ENCODE measurements at regions not wholly inside any gene's neighbourhood (a gene's known extent, or its start where the extent isn't known, plus 50 kb on each side); places are given as distances from the start of the nearest gene placed in this dataset.
"Not testable (repeated sequence)": the region's sequence is repeated elsewhere in the genome, so short reads cannot be mapped to it uniquely, and the experiment has no call there.

DNA sequence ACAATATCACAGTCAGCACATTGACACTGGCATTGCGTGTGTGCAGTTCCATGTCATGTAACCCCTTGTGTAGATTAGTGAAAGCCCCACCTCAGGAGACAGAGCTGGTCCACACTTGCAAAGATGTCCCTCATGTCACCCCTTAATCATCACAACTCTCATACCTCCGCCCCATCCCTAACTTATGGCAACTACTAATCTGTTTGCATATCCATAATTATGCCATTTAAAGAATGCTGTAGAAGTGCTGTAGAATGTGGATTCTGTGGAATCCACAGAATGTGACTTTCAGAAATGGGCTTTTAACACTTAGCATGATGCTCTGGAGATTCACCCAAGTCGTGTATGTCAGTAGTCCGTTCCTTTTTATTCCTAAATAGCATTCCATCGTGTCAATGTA is 102.8 kb upstream of the VSTM2A start:
- DNase-seq, result no peak
- Mint-ChIP-seq H3K27me3 (no peaks in the 10 kb centered on the region), H3K36me3 (ENCODE audit: low read depth) (no peaks in the 10 kb centered on the region), H3K4me1 (no peaks in the 10 kb centered on the region), H3K9me3 (peaks cover 14% of the 10 kb centered on the region), H3K4me3 (no peak overlapping the region), H3K27ac (no peak overlapping the region)
- ChIA-PET POLR2A (no interaction called here), CTCF (no interaction called here)

DNA sequence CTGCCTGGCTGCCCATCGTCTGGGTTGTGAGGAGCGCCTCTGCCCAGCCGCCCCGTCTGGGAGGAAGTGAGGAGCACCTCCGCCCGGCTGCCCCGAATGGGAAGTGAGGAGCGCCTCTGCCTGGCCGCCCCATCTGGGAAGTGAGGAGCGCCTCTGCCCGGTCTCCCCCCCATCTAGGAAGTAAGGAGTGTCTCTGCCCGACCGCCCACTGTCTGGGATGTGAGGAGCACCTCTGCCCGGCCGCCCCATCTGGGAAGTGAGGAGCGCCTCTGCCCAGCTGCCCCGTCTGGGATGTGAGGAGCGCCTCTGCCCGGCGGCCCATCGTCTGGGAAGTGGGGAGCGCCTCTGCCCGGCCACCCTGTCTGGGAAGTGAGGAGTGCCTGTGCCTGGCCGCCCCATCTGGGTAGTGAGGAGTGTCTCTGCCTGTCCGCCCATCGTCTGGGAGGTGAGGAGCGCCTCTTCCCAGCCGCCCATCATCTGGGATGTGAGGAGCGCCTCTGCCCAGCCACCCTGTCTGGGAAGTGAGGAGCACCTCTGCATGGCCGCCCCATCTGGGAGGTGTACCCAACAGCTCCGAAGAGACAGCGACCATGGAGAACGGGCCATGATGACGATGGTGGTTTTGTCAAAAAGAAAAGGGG is 98.0 kb upstream of the VSTM2A start:
- H3K4me1 Mint-ChIP-seq; CTCF ChIA-PET; H3K27me3 Mint-ChIP-seq; POLR2A ChIA-PET; DNase-seq; H3K27ac Mint-ChIP-seq; H3K36me3 Mint-ChIP-seq (ENCODE audit: low read depth); H3K9me3 Mint-ChIP-seq; H3K4me3 Mint-ChIP-seq: not testable (repeated sequence)

DNA sequence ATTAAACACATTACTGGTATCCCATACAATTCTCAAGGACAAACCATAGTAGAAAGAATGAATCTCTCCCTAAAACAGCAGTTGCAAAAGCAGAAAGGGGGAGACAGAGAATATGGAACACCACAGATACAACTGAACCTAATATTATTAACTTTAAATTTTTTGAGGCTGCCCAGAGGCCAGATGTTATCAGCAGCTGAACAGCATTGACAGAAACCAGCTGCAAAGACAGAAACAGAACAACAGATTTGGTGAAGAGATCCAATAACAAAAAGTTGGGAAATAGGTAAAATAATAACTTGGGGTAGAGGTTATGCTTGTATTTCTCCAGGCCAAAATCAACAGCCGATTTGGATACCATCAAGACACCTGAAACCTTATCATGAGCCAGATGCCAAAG is 89.0 kb upstream of the VSTM2A start:
- H3K27me3 Mint-ChIP-seq; H3K36me3 Mint-ChIP-seq (ENCODE audit: low read depth); H3K4me1 Mint-ChIP-seq; CTCF ChIA-PET; POLR2A ChIA-PET; H3K4me3 Mint-ChIP-seq; DNase-seq; H3K27ac Mint-ChIP-seq: not testable (repeated sequence)
- H3K9me3 Mint-ChIP-seq, result peaks cover 26% of the 10 kb centered on the region

DNA sequence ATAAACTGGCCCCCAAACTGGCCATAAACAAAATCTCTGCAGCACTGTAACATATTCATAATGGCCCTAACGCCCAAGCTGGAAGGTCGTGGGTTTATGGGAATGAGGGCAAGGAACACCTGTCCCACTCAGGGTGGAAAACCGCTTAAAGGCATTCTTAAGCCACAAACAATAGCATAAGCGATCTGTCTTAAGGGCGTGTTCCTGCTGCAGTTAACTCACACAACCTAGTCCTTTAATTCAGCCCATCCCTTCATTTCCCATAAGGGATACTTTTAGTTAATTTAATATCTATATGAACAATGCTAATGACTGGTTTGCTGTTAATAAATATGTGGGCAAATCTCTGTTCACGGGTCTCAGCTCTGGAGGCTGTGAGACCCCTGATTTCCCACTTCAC is 87.5 kb upstream of the VSTM2A start:
- H3K27ac Mint-ChIP-seq; H3K4me1 Mint-ChIP-seq; DNase-seq; H3K4me3 Mint-ChIP-seq; H3K27me3 Mint-ChIP-seq; POLR2A ChIA-PET; H3K36me3 Mint-ChIP-seq (ENCODE audit: low read depth); CTCF ChIA-PET: not testable (repeated sequence)
- H3K9me3 Mint-ChIP-seq, result peaks cover 31% of the 10 kb centered on the region

DNA sequence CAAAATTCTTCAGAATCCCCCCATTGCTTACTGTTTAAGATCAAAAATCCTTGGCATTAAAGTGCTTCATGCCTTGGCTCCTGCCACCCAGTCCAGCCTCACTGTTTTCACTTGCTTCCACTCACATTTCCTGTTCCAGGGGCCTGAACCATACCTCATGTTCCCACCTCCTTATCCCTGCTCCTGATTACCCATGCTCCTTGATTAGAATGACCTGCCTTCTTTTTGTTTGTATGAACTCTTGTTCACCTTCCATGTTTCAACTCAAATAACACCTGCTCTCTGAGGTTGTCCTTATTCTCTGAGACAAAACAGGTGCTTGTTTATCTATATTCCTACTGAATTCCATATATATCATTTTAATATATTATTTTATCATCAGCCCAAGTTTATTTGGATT is 77.1 kb upstream of the VSTM2A start:
- Mint-ChIP-seq H3K27me3 (no peaks in the 10 kb centered on the region), H3K4me1 (no peaks in the 10 kb centered on the region), H3K4me3 (no peak overlapping the region), H3K36me3 (ENCODE audit: low read depth) (no peaks in the 10 kb centered on the region), H3K9me3 (peaks cover 21% of the 10 kb centered on the region), H3K27ac (no peak overlapping the region)
- DNase-seq, result no peak
- CTCF ChIA-PET, result no interaction called here
- POLR2A ChIA-PET, result no interaction called here

DNA sequence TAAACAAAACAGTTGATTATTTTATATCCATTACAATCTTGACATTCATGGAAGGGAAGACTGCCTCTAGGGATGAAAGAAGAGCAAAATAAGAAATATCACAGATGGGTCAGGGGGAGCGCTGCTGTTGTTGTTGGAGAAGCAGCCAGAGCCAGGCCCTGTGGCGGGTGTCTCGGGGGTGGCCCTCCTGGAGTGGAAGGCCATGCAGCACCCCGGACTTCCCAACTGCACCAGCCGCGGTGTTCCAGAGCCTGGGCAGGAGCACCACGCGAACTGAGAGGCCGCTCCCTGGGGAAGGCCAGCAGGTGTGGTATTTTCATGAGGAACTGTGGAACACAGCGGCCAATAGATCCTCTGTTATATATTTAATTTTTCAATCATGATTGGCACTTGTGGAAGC is 72.4 kb upstream of the VSTM2A start:
- Mint-ChIP-seq H3K4me3 (no peak overlapping the region), H3K4me1 (no peaks in the 10 kb centered on the region), H3K27me3 (no peaks in the 10 kb centered on the region), H3K36me3 (ENCODE audit: low read depth) (no peaks in the 10 kb centered on the region), H3K9me3 (peaks cover 31% of the 10 kb centered on the region), H3K27ac (no peak overlapping the region)
- ChIA-PET POLR2A (no interaction called here), CTCF (no interaction called here)
- no peak for DNase-seq

DNA sequence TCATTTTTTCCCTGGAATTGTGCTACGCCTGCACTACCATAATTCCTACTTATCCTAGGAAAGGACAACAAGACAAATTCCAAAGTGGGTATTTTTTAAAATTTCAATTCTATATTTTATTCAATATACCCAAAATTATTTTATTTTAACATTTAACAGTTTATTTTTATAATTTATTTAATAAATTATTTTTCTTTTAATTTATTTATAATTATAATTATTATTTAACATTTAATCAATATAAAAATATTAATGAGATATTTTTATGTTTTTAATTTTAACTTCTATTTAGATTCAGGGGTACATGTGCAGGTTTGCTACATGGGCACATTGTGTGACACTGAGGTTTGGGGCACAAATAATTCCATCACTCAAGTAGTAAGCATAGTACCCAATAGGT is 65.6 kb upstream of the VSTM2A start:
- Mint-ChIP-seq H3K27me3 (no peaks in the 10 kb centered on the region), H3K4me3 (no peak overlapping the region), H3K36me3 (ENCODE audit: low read depth) (no peaks in the 10 kb centered on the region), H3K27ac (no peak overlapping the region), H3K4me1 (no peaks in the 10 kb centered on the region), H3K9me3 (peaks cover 10% of the 10 kb centered on the region)
- ChIA-PET CTCF (no interaction called here), POLR2A (no interaction called here)
- DNase-seq, result no peak

DNA sequence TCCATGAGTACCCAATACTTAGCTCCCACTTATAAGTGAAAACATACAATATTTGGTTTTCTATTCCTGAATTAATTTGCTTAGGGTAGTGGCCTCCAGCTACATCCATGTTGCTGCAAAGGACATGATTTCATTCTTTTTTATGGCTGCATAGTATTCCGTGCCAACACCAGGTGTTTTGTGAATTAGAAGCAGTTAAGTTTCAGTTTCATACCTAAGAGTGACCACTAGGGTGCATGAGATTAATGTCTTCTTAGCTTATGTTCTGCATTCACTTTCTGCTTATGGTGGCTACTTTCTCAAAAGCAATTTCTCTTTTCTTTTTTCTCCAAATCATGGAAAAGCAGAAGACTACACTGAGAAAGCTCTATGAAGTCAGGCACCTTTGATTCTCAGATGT is 65.1 kb upstream of the VSTM2A start:
- ChIA-PET POLR2A (no interaction called here), CTCF (no interaction called here)
- H3K9me3 Mint-ChIP-seq, result peaks cover 11% of the 10 kb centered on the region
- no peaks in the 10 kb centered on the region for H3K36me3 Mint-ChIP-seq (ENCODE audit: low read depth)
- no peaks in the 10 kb centered on the region for H3K4me1 Mint-ChIP-seq
- no peaks in the 10 kb centered on the region for H3K27me3 Mint-ChIP-seq
- no peak overlapping the region for H3K4me3 Mint-ChIP-seq
- H3K27ac Mint-ChIP-seq, result no peak overlapping the region
- DNase-seq, result no peak

DNA sequence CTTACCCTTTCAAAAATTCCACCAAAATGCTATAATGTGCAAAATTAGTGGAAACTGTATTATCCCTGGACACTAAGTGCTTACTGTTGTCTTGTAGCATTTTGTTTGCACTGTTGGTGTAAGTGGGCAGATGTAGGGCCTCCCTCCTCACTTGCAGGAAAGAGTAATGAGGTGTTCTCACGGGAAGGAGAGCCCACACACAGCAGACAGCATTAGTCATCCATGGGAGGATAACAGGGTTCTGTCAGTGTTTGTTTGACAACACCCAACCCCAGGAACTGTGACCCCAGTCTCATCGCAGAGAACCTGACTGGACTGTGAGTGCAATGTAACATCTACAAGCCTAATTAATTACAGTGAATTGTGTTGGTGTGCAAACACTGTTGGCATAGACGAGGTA is 58.7 kb upstream of the VSTM2A start:
- DNase-seq, result no peak
- H3K9me3 Mint-ChIP-seq, result peaks cover 24% of the 10 kb centered on the region
- ChIA-PET POLR2A (no interaction called here), CTCF (no interaction called here)
- no peaks in the 10 kb centered on the region for H3K27me3 Mint-ChIP-seq
- no peak overlapping the region for H3K4me3 Mint-ChIP-seq
- no peaks in the 10 kb centered on the region for H3K4me1 Mint-ChIP-seq
- no peaks in the 10 kb centered on the region for H3K36me3 Mint-ChIP-seq (ENCODE audit: low read depth)
- H3K27ac Mint-ChIP-seq, result no peak overlapping the region

DNA sequence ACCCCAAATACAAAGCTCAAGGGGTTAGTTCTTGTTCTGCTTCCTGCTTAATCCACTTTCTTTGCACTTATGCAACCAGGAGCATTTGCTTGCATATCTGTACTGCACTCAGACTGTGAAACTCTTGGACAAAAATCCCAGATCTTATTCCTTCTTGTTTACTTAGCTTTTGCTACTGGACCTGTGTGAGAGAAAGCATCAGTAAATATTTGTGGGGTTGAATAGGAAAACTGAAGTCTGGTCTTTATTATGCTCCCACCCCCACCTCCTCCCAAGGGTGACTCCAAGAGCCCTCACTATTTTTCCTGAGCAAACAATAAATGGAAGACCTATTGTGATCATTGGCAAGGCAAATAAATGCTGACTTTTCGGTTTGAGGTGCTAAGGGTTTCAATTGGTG is 57.1 kb upstream of the VSTM2A start:
- no peaks in the 10 kb centered on the region for H3K36me3 Mint-ChIP-seq (ENCODE audit: low read depth)
- H3K27me3 Mint-ChIP-seq, result no peaks in the 10 kb centered on the region
- no peak overlapping the region for H3K4me3 Mint-ChIP-seq
- POLR2A ChIA-PET, result no interaction called here
- no peak overlapping the region for H3K27ac Mint-ChIP-seq
- no peaks in the 10 kb centered on the region for H3K4me1 Mint-ChIP-seq
- CTCF ChIA-PET, result no interaction called here
- no peak for DNase-seq
- peaks cover 24% of the 10 kb centered on the region for H3K9me3 Mint-ChIP-seq
